ENCODE measurements at regions not wholly inside any gene's neighbourhood (a gene's known extent, or its start where the extent isn't known, plus 50 kb on each side); places are given as distances from the start of the nearest gene placed in this dataset.
A peak's percentile ranks its signal among the peaks of the same experiment; 100 is the strongest.

- DNase-seq (ENCODE audit: low read depth), result no peak
Measured at GRCh38 chr4:124958847-124959246, 246.3 kb upstream of the ANKRD50 start.

GRCh38 chr4:124955476-124955875 lies 242.9 kb upstream of the ANKRD50 start:
- no peak for TF ChIP-seq CTCF (conservative IDR thresholded peaks at IDR 0.05; ENCODE audit: control insufficient read depth, insufficient read depth, low read depth, low read length)
- DNase-seq (ENCODE audit: low read depth), result no peak
- H3K4me3 ChIP-seq (ENCODE audit: control insufficient read depth, low read depth, low read length), result no peak overlapping the region

More at GRCh38 chr4:124958847-124959246, 246.3 kb upstream of the ANKRD50 start:
- no peak for TF ChIP-seq CTCF (conservative IDR thresholded peaks at IDR 0.05; ENCODE audit: control insufficient read depth, insufficient read depth, low read depth, low read length)
- no peak overlapping the region for H3K4me3 ChIP-seq (ENCODE audit: control insufficient read depth, low read depth, low read length)

- no peak overlapping the region for H3K4me3 ChIP-seq (ENCODE audit: control insufficient read depth, low read depth, low read length)
- no peak for TF ChIP-seq CTCF (conservative IDR thresholded peaks at IDR 0.05; ENCODE audit: control insufficient read depth, insufficient read depth, low read depth, low read length)
- DNase-seq (ENCODE audit: low read depth), result no peak
Measured at GRCh38 chr4:124954046-124954445, 241.5 kb upstream of the ANKRD50 start.

GRCh38 chr4:124953486-124953885 lies 241.0 kb upstream of the ANKRD50 start:
- DNase-seq (ENCODE audit: low read depth), result no peak
- no peak overlapping the region for H3K4me3 ChIP-seq (ENCODE audit: control insufficient read depth, low read depth, low read length)
- TF ChIP-seq CTCF (conservative IDR thresholded peaks at IDR 0.05; ENCODE audit: control insufficient read depth, insufficient read depth, low read depth, low read length), result no peak

- no peak for TF ChIP-seq CTCF (conservative IDR thresholded peaks at IDR 0.05; ENCODE audit: control insufficient read depth, insufficient read depth, low read depth, low read length)
- no peak overlapping the region for H3K4me3 ChIP-seq (ENCODE audit: control insufficient read depth, low read depth, low read length)
- DNase-seq (ENCODE audit: low read depth), result peak; percentile 86
Measured at GRCh38 chr4:124953061-124953460, 240.5 kb upstream of the ANKRD50 start.

- TF ChIP-seq CTCF (conservative IDR thresholded peaks at IDR 0.05; ENCODE audit: control insufficient read depth, insufficient read depth, low read depth, low read length), result no peak
- H3K4me3 ChIP-seq (ENCODE audit: control insufficient read depth, low read depth, low read length), result no peak overlapping the region
- no peak for DNase-seq (ENCODE audit: low read depth)
Measured at GRCh38 chr4:124952601-124953000, 240.1 kb upstream of the ANKRD50 start.

GRCh38 chr4:124948976-124949597 lies 236.6 kb upstream of the ANKRD50 start:
- peak; percentile 61 for DNase-seq (ENCODE audit: low read depth)

More at GRCh38 chr4:124948976-124949597, 236.6 kb upstream of the ANKRD50 start:
- no peak for TF ChIP-seq CTCF (conservative IDR thresholded peaks at IDR 0.05; ENCODE audit: control insufficient read depth, insufficient read depth, low read depth, low read length)
- no peak overlapping the region for H3K4me3 ChIP-seq (ENCODE audit: control insufficient read depth, low read depth, low read length)
